H1 (cell line): ENCODE measurements at regions not wholly inside any gene's neighbourhood (a gene's known extent, or its start where the extent isn't known, plus 50 kb on each side); places are given as distances from the start of the nearest gene placed in this dataset.

Experiments used
- CTCF ChIA-PET: fragments of 300-600 bp; sonication (Branson Sonifier 250); formaldehyde crosslinking; loops from one replicate; lab custom pipeline; 2021; ENCODE audit not compliant: partially characterized antibody; lab: Charles Lee
- POLR2A ChIA-PET: fragments of 300-600 bp; sonication (Branson Sonifier 250); formaldehyde crosslinking; loops from one replicate; lab custom pipeline; 2021; ENCODE audit warnings: inconsistent platforms; ENCODE audit not compliant: partially characterized antibody; lab: Charles Lee
- DNase-seq, 2 experiments: peaks; one replicate each; pipeline versions ENCODE4 v3.0.0 to v3.0.0-alpha.2; 2010 to 2022; ENCODE audit warnings: low spot score in 2 of 2, low read depth in 1 of 2, mixed read lengths in 1 of 2
- FAIRE-seq: peaks from 2 replicates; lab custom pipeline; 2011; peaks lifted over from hg19 to GRCh38; lab: Jason Lieb, UNC
- H2AFZ ChIP-seq: 2 replicates; pipeline ENCODE4 v1.8.1; 2012; ENCODE audit warnings: low read length, inconsistent platforms
- H2AK5ac ChIP-seq: 2 replicates; pipeline ENCODE4 v1.6.1; 2013; ENCODE audit warnings: low read depth, low read length
- H2BK120ac ChIP-seq: replicated peaks from 2 replicates; pipeline ENCODE3; 2013; ENCODE audit warnings: low read depth, low read length, inconsistent platforms
- H2BK12ac ChIP-seq: 2 replicates; pipeline ENCODE4 v1.6.1; 2013; ENCODE audit warnings: low read depth, low read length
- H2BK15ac ChIP-seq: 2 replicates; pipeline ENCODE4 v1.6.1; 2013; ENCODE audit warnings: low read length
- H2BK20ac ChIP-seq: 2 replicates; pipeline ENCODE4 v1.6.1; 2013; ENCODE audit warnings: low read length
- H2BK5ac ChIP-seq: 2 replicates; pipeline ENCODE4 v1.6.1; 2013; ENCODE audit warnings: low read depth, low read length
- H3K14ac ChIP-seq: 2 replicates; pipeline ENCODE4 v1.6.1; 2013; ENCODE audit warnings: inconsistent platforms; ENCODE audit not compliant: insufficient read length
- H3K18ac ChIP-seq: 2 replicates; pipeline ENCODE4 v1.6.1; 2013; ENCODE audit warnings: low read length; ENCODE audit errors: extremely low read depth
- H3K23ac ChIP-seq: 2 replicates; pipeline ENCODE4 v1.6.1; 2013; ENCODE audit warnings: inconsistent platforms; ENCODE audit not compliant: insufficient read length
- H3K23me2 ChIP-seq: 2 replicates; pipeline ENCODE4 v1.6.1; 2013; ENCODE audit warnings: low read depth, low read length
- H3K27ac ChIP-seq: 2 replicates; pipeline ENCODE4 v1.6.1; 2011; ENCODE audit warnings: low read depth, low read length, inconsistent platforms
- H3K27me3 ChIP-seq, 4 experiments: replicated peaks in 1 of 4; 1 replicate in 1 of 4; 2 replicates in 3 of 4; pipeline versions ENCODE4 v1.6.1 to v1.8.1; 2011 to 2013; ENCODE audit warnings: low read length in 3 of 4, mild to moderate bottlenecking in 3 of 4, inconsistent platforms in 2 of 4, mixed read lengths in 2 of 4, moderate library complexity in 1 of 4; ENCODE audit not compliant: control insufficient read depth in 3 of 4, insufficient read depth in 3 of 4; ENCODE audit errors: extremely low read depth in 1 of 4
- H3K36me3 ChIP-seq, 4 experiments: 2 replicates each; pipeline versions ENCODE4 v1.6.1 to v1.8.1; 2011 to 2013; ENCODE audit warnings: mild to moderate bottlenecking in 4 of 4, low read length in 3 of 4, moderate library complexity in 2 of 4, control low read depth in 1 of 4, inconsistent platforms in 1 of 4; ENCODE audit not compliant: insufficient read depth in 4 of 4, control insufficient read depth in 2 of 4
- H3K4ac ChIP-seq: replicated peaks from 2 replicates; pipeline ENCODE3; 2013; ENCODE audit warnings: low read length, low read depth, mixed read lengths, inconsistent platforms; ENCODE audit not compliant: insufficient read length
- H3K4me1 ChIP-seq, 4 experiments: replicated peaks in 1 of 4; 1 replicate in 1 of 4; 2 replicates in 3 of 4; pipeline versions ENCODE4 v1.6.1 to v1.8.1; 2011 to 2013; ENCODE audit warnings: low read length in 3 of 4, inconsistent platforms in 2 of 4, mixed read lengths in 1 of 4; ENCODE audit not compliant: insufficient read depth in 4 of 4, control insufficient read depth in 3 of 4
- H3K4me2 ChIP-seq, 2 experiments: 2 replicates each; pipeline versions ENCODE4 v1.6.1 to v1.8.1; 2011 to 2013; ENCODE audit warnings: low read depth in 2 of 2, low read length in 2 of 2, control low read depth in 1 of 2, inconsistent platforms in 1 of 2, mild to moderate bottlenecking in 1 of 2; ENCODE audit not compliant: insufficient read depth in 1 of 2
- H3K4me3 ChIP-seq, 4 experiments: fragments of 200-600, 300-600 bp in 1 of 4; sonication (generic), shearing (Covaris generic), sonication (Bioruptor Twin) in 1 of 4; 2 replicates each; pipeline versions ENCODE4 v1.5.1 to v1.8.1; 2011 to 2016; ENCODE audit warnings: low read length in 4 of 4, low read depth in 3 of 4, control low read depth in 2 of 4, inconsistent platforms in 2 of 4, mild to moderate bottlenecking in 2 of 4, mixed read lengths in 1 of 4, moderate library complexity in 1 of 4; ENCODE audit not compliant: insufficient read depth in 2 of 4; ENCODE audit errors: extremely low read depth in 1 of 4
- H3K56ac ChIP-seq: replicated peaks from 2 replicates; pipeline ENCODE3; 2013; ENCODE audit warnings: low read depth, mild to moderate bottlenecking, mixed read lengths, low read length, inconsistent platforms; ENCODE audit not compliant: insufficient read length
- H3K79me1 ChIP-seq: 2 replicates; pipeline ENCODE4 v1.6.1; 2013; ENCODE audit warnings: low read depth, low read length, control low read depth
- H3K79me2 ChIP-seq, 2 experiments: 2 replicates each; pipeline versions ENCODE4 v1.6.1 to v1.8.1; 2012 to 2013; ENCODE audit warnings: low read length in 2 of 2, mild to moderate bottlenecking in 2 of 2, inconsistent platforms in 1 of 2; ENCODE audit not compliant: insufficient read depth in 2 of 2, control insufficient read depth in 1 of 2
- H3K9ac ChIP-seq, 4 experiments: replicated peaks in 1 of 4; 1 replicate in 1 of 4; 2 replicates in 3 of 4; pipeline versions ENCODE4 v1.6.1 to v1.8.1; 2011 to 2013; ENCODE audit warnings: low read depth in 3 of 4, low read length in 3 of 4, control low read depth in 2 of 4, mild to moderate bottlenecking in 2 of 4, moderate library complexity in 2 of 4, inconsistent platforms in 1 of 4; ENCODE audit errors: extremely low read depth in 1 of 4
- H3K9me3 ChIP-seq, 2 experiments: 2 replicates each; pipeline versions ENCODE4 v1.6.1 to v1.8.1; 2012 to 2013; ENCODE audit warnings: mild to moderate bottlenecking in 2 of 2, moderate library complexity in 2 of 2, control low read depth in 1 of 2, inconsistent platforms in 1 of 2, low read depth in 1 of 2, low read length in 1 of 2, mixed read lengths in 1 of 2; ENCODE audit not compliant: insufficient read depth in 2 of 2
- H4K20me1 ChIP-seq, 2 experiments: replicated peaks in 1 of 2; 2 replicates each; pipeline versions ENCODE3 to v1.8.1; 2011 to 2013; ENCODE audit warnings: inconsistent platforms in 2 of 2, low read length in 2 of 2, mild to moderate bottlenecking in 1 of 2; ENCODE audit not compliant: insufficient read depth in 2 of 2, control insufficient read depth in 1 of 2
- H4K5ac ChIP-seq: 2 replicates; pipeline ENCODE4 v1.6.1; 2013; ENCODE audit warnings: low read length, low read depth, mixed read lengths, inconsistent platforms; ENCODE audit not compliant: insufficient read length
- H4K8ac ChIP-seq: 2 replicates; pipeline ENCODE4 v1.8.0; 2013; ENCODE audit warnings: mild to moderate bottlenecking, moderate library complexity, low read length, inconsistent platforms; ENCODE audit not compliant: insufficient read depth; ENCODE audit errors: extremely low read depth
- H4K91ac ChIP-seq: replicated peaks from 2 replicates; pipeline ENCODE3; 2013; ENCODE audit warnings: low read length, mixed read lengths, inconsistent platforms; ENCODE audit not compliant: insufficient read length
- EP300 ChIP-seq, 2 experiments: IDR thresholded peaks; 1 replicate in 1 of 2; 2 replicates in 1 of 2; pipeline ENCODE4 v1.6.1; 2011 to 2012; ENCODE audit warnings: low read depth in 2 of 2, low read length in 2 of 2, mild to moderate bottlenecking in 2 of 2, borderline replicate concordance in 1 of 2, inconsistent platforms in 1 of 2, moderate library complexity in 1 of 2
- EZH2 ChIP-seq: fragments of 200-600 bp; sonication (generic); IDR thresholded peaks from 2 replicates; pipeline ENCODE4 v1.7.1; 2012; ENCODE audit warnings: low read depth, mild to moderate bottlenecking, moderate library complexity, low read length, inconsistent platforms; ENCODE audit not compliant: severe bottlenecking
- JUND ChIP-seq: IDR thresholded peaks from 2 replicates; pipeline ENCODE4 v1.6.1; 2011; ENCODE audit warnings: mild to moderate bottlenecking, improper control_type of control experiment, low read length
- PHF8 ChIP-seq: fragments of 200-600 bp; sonication (generic); conservative IDR thresholded peaks from 2 replicates; pipeline ENCODE4 v1.7.1; 2012; ENCODE audit warnings: low read depth, mild to moderate bottlenecking, inconsistent platforms, low read length, moderate library complexity
- WGBS, 2 experiments: shearing (Covaris generic) in 1 of 2; methylation state at CpG; one replicate each; pipeline versions ENCODE4 v1.1.6 to v1.1.7; 2013 to 2015; ENCODE audit warnings: low lambda C conversion rate in 2 of 2, mixed read lengths in 2 of 2, inconsistent platforms in 1 of 2, low coverage in 1 of 2, missing lambda C conversion rate in 1 of 2; ENCODE audit not compliant: insufficient replicate concordance in 2 of 2, insufficient coverage in 1 of 2, insufficient read length in 1 of 2; ENCODE audit errors: extremely low coverage in 1 of 2, missing lambda C conversion rate in 1 of 2; 5-methylcytosine and 5-hydroxymethylcytosine counted together

- ChIA-PET CTCF (no interaction called here), POLR2A (interaction anchor here (0.6 kb wide), 1 partner anchor 361 kb away, joined by 3 read pairs; no protein-coding TSS in a partner anchor)
- no peak overlapping the region for H4K5ac ChIP-seq
- H2AK5ac ChIP-seq: no peak overlapping the region
- no peak overlapping the region for H2BK120ac ChIP-seq
- no peaks in the 10 kb centered on the region for H3K4me1 ChIP-seq
- no peak overlapping the region for H3K23ac ChIP-seq
- H3K14ac ChIP-seq: no peak overlapping the region
- H3K4me2 ChIP-seq: no peak overlapping the region
- no peak for TF ChIP-seq EZH2
- no peak for TF ChIP-seq JUND
- TF ChIP-seq EP300 (IDR thresholded peaks at IDR 0.05; ENCODE audit: borderline replicate concordance in 1 of 2, low read depth in 2 of 2, low read length in 2 of 2): no peak
- no peak for TF ChIP-seq PHF8
- WGBS, 2 experiments: 100% methylated on average over 2 of the region's 2 CpGs; no CpG with 5 or more reads in 1 of the 2 experiments
- H2BK12ac ChIP-seq: no peak overlapping the region
- DNase-seq (no peak), FAIRE-seq (no peak)
- H2BK20ac ChIP-seq: no peak overlapping the region
- no peaks in the 10 kb centered on the region for H3K36me3 ChIP-seq
- no peaks in the 10 kb centered on the region for H3K9me3 ChIP-seq
- H3K56ac ChIP-seq: no peak overlapping the region
- no peak overlapping the region for H2BK5ac ChIP-seq
- no peak overlapping the region for H3K27ac ChIP-seq
- H4K8ac ChIP-seq: no peak overlapping the region
- H3K4me3 ChIP-seq: no peak overlapping the region
- no peak overlapping the region for H2AFZ ChIP-seq
- H4K91ac ChIP-seq: no peak overlapping the region
- no peak overlapping the region for H3K4ac ChIP-seq
- H3K79me1 ChIP-seq: no peaks in the 10 kb centered on the region
- no peak overlapping the region for H3K9ac ChIP-seq
- H3K27me3 ChIP-seq: no peaks in the 10 kb centered on the region
- H3K23me2 ChIP-seq: no peaks in the 10 kb centered on the region
- no peaks in the 10 kb centered on the region for H3K79me2 ChIP-seq
- no peak overlapping the region for H3K18ac ChIP-seq
- no peak overlapping the region for H2BK15ac ChIP-seq
- H4K20me1 ChIP-seq: no peaks in the 10 kb centered on the region
Measured at GRCh38 chr5:116992681-116993080, 418.1 kb upstream of the SEMA6A start.
